ENCODE measurements at regions not wholly inside any gene's neighbourhood (a gene's known extent, or its start where the extent isn't known, plus 50 kb on each side); places are given as distances from the start of the nearest gene placed in this dataset.

GRCh38 chr2:12495247-12495868 lies 221.4 kb upstream of the TRIB2 start:
- H3K4me1 ChIP-seq (ENCODE audit: control extremely low read depth in 1 of 4, control insufficient read depth in 4 of 4, insufficient read depth in 4 of 4, low read length in 3 of 4): peaks cover 0 to 12% (median 0%) of the 10 kb centered on the region in 4 experiments
- no peaks in the 10 kb centered on the region for H3K9me3 ChIP-seq (ENCODE audit: control extremely low read depth in 1 of 5, control insufficient read depth in 4 of 5, insufficient read depth in 2 of 5, low read depth in 1 of 5, low read length in 4 of 5)
- 100% methylated on average over 6 of the region's 7 CpGs for WGBS (ENCODE audit: insufficient coverage)
- no peaks in the 10 kb centered on the region for H3K36me3 ChIP-seq (ENCODE audit: control insufficient read depth in 4 of 4, insufficient read depth in 4 of 4, low read length in 3 of 4)
- H3K4me3 ChIP-seq (ENCODE audit: control insufficient read depth in 1 of 7, extremely low read depth in 1 of 7, insufficient read depth in 4 of 7, low read depth in 2 of 7, low read length in 6 of 7): no peak overlapping the region
- H3K27me3 ChIP-seq (replicated peaks in 2 of 5; ENCODE audit: control insufficient read depth in 4 of 5, insufficient read depth in 5 of 5, low read length in 4 of 5): no peaks in the 10 kb centered on the region
- no peak overlapping the region for H3K27ac ChIP-seq (ENCODE audit: insufficient read depth in 1 of 2, low read depth in 1 of 2, low read length in 2 of 2, poor library complexity in 1 of 2, severe bottlenecking in 2 of 2)
- POLR2A ChIA-PET: interaction anchor here (0.6 kb wide), 1 partner anchor 12 kb away, joined by 3 read pairs; no protein-coding TSS in a partner anchor
- DNase-seq: no peak
- CTCF ChIA-PET: no interaction called here

- ChIA-PET CTCF (interaction anchor here (1.0 kb wide), 1 partner anchor 14 kb away, joined by 4 read pairs; no protein-coding TSS in a partner anchor), POLR2A (no interaction called here)
- H3K36me3 ChIP-seq (ENCODE audit: control insufficient read depth in 4 of 4, insufficient read depth in 4 of 4, low read length in 3 of 4): no peaks in the 10 kb centered on the region
- WGBS (ENCODE audit: insufficient coverage): 100% methylated on average over 1 of the region's 3 CpGs
- H3K27ac ChIP-seq (ENCODE audit: insufficient read depth in 1 of 2, low read depth in 1 of 2, low read length in 2 of 2, poor library complexity in 1 of 2, severe bottlenecking in 2 of 2): no peak overlapping the region
- peaks cover 12 to 41% (median 18%) of the 10 kb centered on the region in 4 experiments for H3K4me1 ChIP-seq (ENCODE audit: control extremely low read depth in 1 of 4, control insufficient read depth in 4 of 4, insufficient read depth in 4 of 4, low read length in 3 of 4)
- no peaks in the 10 kb centered on the region for H3K27me3 ChIP-seq (replicated peaks in 2 of 5; ENCODE audit: control insufficient read depth in 4 of 5, insufficient read depth in 5 of 5, low read length in 4 of 5)
- no peak for DNase-seq
- no peak overlapping the region for H3K4me3 ChIP-seq (ENCODE audit: control insufficient read depth in 1 of 7, extremely low read depth in 1 of 7, insufficient read depth in 4 of 7, low read depth in 2 of 7, low read length in 6 of 7)
- H3K9me3 ChIP-seq (ENCODE audit: control extremely low read depth in 1 of 5, control insufficient read depth in 4 of 5, insufficient read depth in 2 of 5, low read depth in 1 of 5, low read length in 4 of 5): no peaks in the 10 kb centered on the region
Measured at GRCh38 chr2:12498286-12498685, 218.4 kb upstream of the TRIB2 start.

- Histone ChIP-seq H3K27me3 (replicated peaks in 2 of 5; ENCODE audit: control insufficient read depth in 4 of 5, insufficient read depth in 5 of 5, low read length in 4 of 5) (no peaks in the 10 kb centered on the region), H3K27ac (ENCODE audit: insufficient read depth in 1 of 2, low read depth in 1 of 2, low read length in 2 of 2, poor library complexity in 1 of 2, severe bottlenecking in 2 of 2) (no peak overlapping the region), H3K4me3 (ENCODE audit: control insufficient read depth in 1 of 7, extremely low read depth in 1 of 7, insufficient read depth in 4 of 7, low read depth in 2 of 7, low read length in 6 of 7) (no peak overlapping the region), H3K9me3 (ENCODE audit: control extremely low read depth in 1 of 5, control insufficient read depth in 4 of 5, insufficient read depth in 2 of 5, low read depth in 1 of 5, low read length in 4 of 5) (no peaks in the 10 kb centered on the region), H3K4me1 (ENCODE audit: control extremely low read depth in 1 of 4, control insufficient read depth in 4 of 4, insufficient read depth in 4 of 4, low read length in 3 of 4) (peaks cover 12 to 45% (median 19%) of the 10 kb centered on the region in 4 experiments), H3K36me3 (ENCODE audit: control insufficient read depth in 4 of 4, insufficient read depth in 4 of 4, low read length in 3 of 4) (no peaks in the 10 kb centered on the region)
- POLR2A ChIA-PET: no interaction called here
- CTCF ChIA-PET: no interaction called here
- WGBS (ENCODE audit: insufficient coverage): no CpG with 5 or more reads among the region's 1 CpG
- no peak for DNase-seq
Measured at GRCh38 chr2:12498704-12499103, 218.0 kb upstream of the TRIB2 start.

GRCh38 chr2:12500899-12501298 lies 215.8 kb upstream of the TRIB2 start:
- H3K9me3 ChIP-seq (ENCODE audit: control extremely low read depth in 1 of 5, control insufficient read depth in 4 of 5, insufficient read depth in 2 of 5, low read depth in 1 of 5, low read length in 4 of 5): no peaks in the 10 kb centered on the region
- peaks cover 12 to 47% (median 19%) of the 10 kb centered on the region in 4 experiments for H3K4me1 ChIP-seq (ENCODE audit: control extremely low read depth in 1 of 4, control insufficient read depth in 4 of 4, insufficient read depth in 4 of 4, low read length in 3 of 4)
- ChIA-PET CTCF (interaction anchor here (0.6 to 1.2 kb wide), 2 partner anchors 81 to 221 kb away, joined by 3 read pairs; no protein-coding TSS in a partner anchor), POLR2A (interaction anchor here (0.6 kb wide), 1 partner anchor 119 kb away, joined by 5 read pairs; no protein-coding TSS in a partner anchor)
- no CpG with 5 or more reads among the region's 1 CpG for WGBS (ENCODE audit: insufficient coverage)
- H3K27ac ChIP-seq (ENCODE audit: insufficient read depth in 1 of 2, low read depth in 1 of 2, low read length in 2 of 2, poor library complexity in 1 of 2, severe bottlenecking in 2 of 2): no peak overlapping the region
- no peak for DNase-seq
- no peaks in the 10 kb centered on the region for H3K27me3 ChIP-seq (replicated peaks in 2 of 5; ENCODE audit: control insufficient read depth in 4 of 5, insufficient read depth in 5 of 5, low read length in 4 of 5)
- H3K36me3 ChIP-seq (ENCODE audit: control insufficient read depth in 4 of 4, insufficient read depth in 4 of 4, low read length in 3 of 4): no peaks in the 10 kb centered on the region
- H3K4me3 ChIP-seq (ENCODE audit: control insufficient read depth in 1 of 7, extremely low read depth in 1 of 7, insufficient read depth in 4 of 7, low read depth in 2 of 7, low read length in 6 of 7): no peak overlapping the region

- WGBS (ENCODE audit: insufficient coverage): 83% methylated on average over 1 of the region's 4 CpGs
- no peaks in the 10 kb centered on the region for H3K9me3 ChIP-seq (ENCODE audit: control extremely low read depth in 1 of 5, control insufficient read depth in 4 of 5, insufficient read depth in 2 of 5, low read depth in 1 of 5, low read length in 4 of 5)
- ChIA-PET CTCF (interaction anchor here (0.6 to 1.2 kb wide), 2 partner anchors 82 to 242 kb away, joined by 3 read pairs; no protein-coding TSS in a partner anchor), POLR2A (interaction anchor here (0.6 kb wide), 1 partner anchor 118 kb away, joined by 5 read pairs; no protein-coding TSS in a partner anchor)
- no peaks in the 10 kb centered on the region for H3K27me3 ChIP-seq (replicated peaks in 2 of 5; ENCODE audit: control insufficient read depth in 4 of 5, insufficient read depth in 5 of 5, low read length in 4 of 5)
- H3K4me1 ChIP-seq (ENCODE audit: control extremely low read depth in 1 of 4, control insufficient read depth in 4 of 4, insufficient read depth in 4 of 4, low read length in 3 of 4): peaks cover 12 to 50% (median 19%) of the 10 kb centered on the region in 4 experiments
- H3K36me3 ChIP-seq (ENCODE audit: control insufficient read depth in 4 of 4, insufficient read depth in 4 of 4, low read length in 3 of 4): no peaks in the 10 kb centered on the region
- peak; percentile 34 to 59 (median 50) for DNase-seq
- peak overlapping the region in 1 of 2 experiments; percentile 43 for H3K27ac ChIP-seq (ENCODE audit: insufficient read depth in 1 of 2, low read depth in 1 of 2, low read length in 2 of 2, poor library complexity in 1 of 2, severe bottlenecking in 2 of 2)
- H3K4me3 ChIP-seq (ENCODE audit: control insufficient read depth in 1 of 7, extremely low read depth in 1 of 7, insufficient read depth in 4 of 7, low read depth in 2 of 7, low read length in 6 of 7): peak overlapping the region in 3 of 7 experiments; percentile 11 to 40 (median 31)
Measured at GRCh38 chr2:12501469-12502158, 215.1 kb upstream of the TRIB2 start.

- DNase-seq: peak; percentile 27 to 76 (median 73)
- Histone ChIP-seq H3K4me1 (ENCODE audit: control extremely low read depth in 1 of 4, control insufficient read depth in 4 of 4, insufficient read depth in 4 of 4, low read length in 3 of 4) (peaks cover 15 to 61% (median 22%) of the 10 kb centered on the region in 4 experiments), H3K27me3 (replicated peaks in 2 of 5; ENCODE audit: control insufficient read depth in 4 of 5, insufficient read depth in 5 of 5, low read length in 4 of 5) (no peaks in the 10 kb centered on the region), H3K36me3 (ENCODE audit: control insufficient read depth in 4 of 4, insufficient read depth in 4 of 4, low read length in 3 of 4) (no peaks in the 10 kb centered on the region), H3K4me3 (ENCODE audit: control insufficient read depth in 1 of 7, extremely low read depth in 1 of 7, insufficient read depth in 4 of 7, low read depth in 2 of 7, low read length in 6 of 7) (no peak overlapping the region), H3K9me3 (ENCODE audit: control extremely low read depth in 1 of 5, control insufficient read depth in 4 of 5, insufficient read depth in 2 of 5, low read depth in 1 of 5, low read length in 4 of 5) (no peaks in the 10 kb centered on the region), H3K27ac (ENCODE audit: insufficient read depth in 1 of 2, low read depth in 1 of 2, low read length in 2 of 2, poor library complexity in 1 of 2, severe bottlenecking in 2 of 2) (no peak overlapping the region)
- ChIA-PET CTCF (no interaction called here), POLR2A (interaction anchor here (0.6 kb wide), 1 partner anchor 303 kb away, joined by 3 read pairs; no protein-coding TSS in a partner anchor)
- 52% methylated on average over 5 of the region's 6 CpGs for WGBS (ENCODE audit: insufficient coverage)
Measured at GRCh38 chr2:12502759-12503158, 214.0 kb upstream of the TRIB2 start.

GRCh38 chr2:12504443-12504842 lies 212.3 kb upstream of the TRIB2 start:
- DNase-seq: no peak
- POLR2A ChIA-PET: no interaction called here

More at GRCh38 chr2:12504443-12504842, 212.3 kb upstream of the TRIB2 start:
- no peak overlapping the region for H3K4me3 ChIP-seq (ENCODE audit: control insufficient read depth in 1 of 7, extremely low read depth in 1 of 7, insufficient read depth in 4 of 7, low read depth in 2 of 7, low read length in 6 of 7)
- H3K36me3 ChIP-seq (ENCODE audit: control insufficient read depth in 4 of 4, insufficient read depth in 4 of 4, low read length in 3 of 4): no peaks in the 10 kb centered on the region
- peaks cover 15 to 61% (median 22%) of the 10 kb centered on the region in 4 experiments for H3K4me1 ChIP-seq (ENCODE audit: control extremely low read depth in 1 of 4, control insufficient read depth in 4 of 4, insufficient read depth in 4 of 4, low read length in 3 of 4)
- H3K27me3 ChIP-seq (replicated peaks in 2 of 5; ENCODE audit: control insufficient read depth in 4 of 5, insufficient read depth in 5 of 5, low read length in 4 of 5): no peaks in the 10 kb centered on the region
- CTCF ChIA-PET: no interaction called here
- 100% methylated on average over 2 of the region's 4 CpGs for WGBS (ENCODE audit: insufficient coverage)
- no peak overlapping the region for H3K27ac ChIP-seq (ENCODE audit: insufficient read depth in 1 of 2, low read depth in 1 of 2, low read length in 2 of 2, poor library complexity in 1 of 2, severe bottlenecking in 2 of 2)
- no peaks in the 10 kb centered on the region for H3K9me3 ChIP-seq (ENCODE audit: control extremely low read depth in 1 of 5, control insufficient read depth in 4 of 5, insufficient read depth in 2 of 5, low read depth in 1 of 5, low read length in 4 of 5)

Data from common myeloid progenitor, CD34-positive (primary cell).